ENCODE measurements at regions not wholly inside any gene's neighbourhood (a gene's known extent, or its start where the extent isn't known, plus 50 kb on each side); places are given as distances from the start of the nearest gene placed in this dataset.

DNA sequence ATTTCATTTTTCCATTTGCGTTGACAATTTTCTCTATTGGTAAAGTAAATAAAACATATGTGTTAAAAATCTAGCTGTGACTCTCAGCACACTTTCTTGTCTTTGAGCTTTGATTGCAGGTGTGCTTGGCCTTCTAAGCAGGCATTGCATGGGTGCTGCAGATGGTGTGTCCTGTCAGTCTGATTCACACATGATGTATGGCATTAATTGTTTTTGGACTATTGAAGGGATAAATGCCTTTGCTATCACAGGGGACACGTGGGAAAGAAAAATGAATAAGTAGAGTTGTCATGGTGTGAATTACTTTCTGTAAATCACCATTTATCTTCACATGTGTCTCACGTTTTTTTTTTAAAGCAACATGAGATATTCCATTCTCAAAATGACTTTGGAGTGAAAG is 211.3 kb upstream of the NAV3 start:
- DNase-seq, result no peak

DNA sequence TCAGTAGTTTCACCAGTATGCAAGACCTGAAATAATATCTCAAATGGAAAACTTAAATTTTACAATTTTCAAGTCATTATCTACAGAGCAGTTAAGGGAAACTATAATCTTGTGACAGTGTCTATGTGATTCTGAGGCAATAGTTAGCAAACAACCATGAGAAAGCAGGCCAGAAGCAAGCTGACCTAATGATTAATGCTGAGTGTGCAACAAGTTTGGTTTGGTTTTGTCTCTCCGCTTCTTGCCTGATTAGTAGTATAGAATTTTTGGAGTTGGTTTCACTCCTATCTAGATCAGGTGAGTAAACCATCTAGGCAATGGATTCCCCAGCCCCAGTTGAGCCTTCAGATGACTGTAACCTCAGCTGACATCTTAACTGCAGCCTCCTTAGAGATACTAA is 212.9 kb upstream of the NAV3 start:
- no peak for DNase-seq

DNA sequence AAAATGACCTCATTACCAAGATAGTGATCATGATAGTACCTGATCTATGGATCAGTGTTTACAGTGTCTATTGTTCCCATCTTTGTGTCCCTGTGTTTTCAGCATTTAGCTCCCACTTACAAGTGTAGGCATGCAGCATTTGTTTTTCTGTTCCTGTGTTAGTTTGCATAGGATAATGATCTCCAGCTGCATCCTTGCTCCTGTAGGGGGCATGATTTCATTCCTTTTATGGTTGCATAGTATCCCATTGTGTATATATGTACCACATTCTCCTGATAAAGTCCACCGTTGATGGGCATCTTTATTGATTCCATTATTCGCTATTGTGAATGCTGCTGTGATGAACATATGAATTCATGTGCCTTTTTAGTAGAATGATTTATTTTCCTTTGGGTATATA is 215.4 kb upstream of the NAV3 start:
- DNase-seq, result no peak

DNA sequence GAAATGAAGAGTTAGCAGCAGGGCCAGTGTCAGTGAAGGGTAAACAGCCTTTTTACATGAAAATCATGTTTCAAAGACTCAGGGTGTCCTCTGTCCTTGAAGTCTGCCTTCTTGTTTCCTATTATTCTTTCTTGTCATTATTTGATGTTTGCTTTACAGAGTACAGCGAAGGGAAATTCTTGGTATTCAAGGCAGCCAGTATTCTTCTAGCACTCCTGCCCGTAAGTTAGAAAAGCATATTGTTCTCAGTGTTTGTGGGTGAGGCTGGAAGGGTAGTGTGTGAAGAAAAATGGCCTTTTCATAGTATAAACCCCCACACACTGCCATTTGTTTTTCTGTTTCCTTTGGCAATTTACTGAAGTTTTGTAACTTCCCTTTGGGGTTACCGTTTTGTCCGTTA is 217.3 kb upstream of the NAV3 start:
- no peak for DNase-seq

DNA sequence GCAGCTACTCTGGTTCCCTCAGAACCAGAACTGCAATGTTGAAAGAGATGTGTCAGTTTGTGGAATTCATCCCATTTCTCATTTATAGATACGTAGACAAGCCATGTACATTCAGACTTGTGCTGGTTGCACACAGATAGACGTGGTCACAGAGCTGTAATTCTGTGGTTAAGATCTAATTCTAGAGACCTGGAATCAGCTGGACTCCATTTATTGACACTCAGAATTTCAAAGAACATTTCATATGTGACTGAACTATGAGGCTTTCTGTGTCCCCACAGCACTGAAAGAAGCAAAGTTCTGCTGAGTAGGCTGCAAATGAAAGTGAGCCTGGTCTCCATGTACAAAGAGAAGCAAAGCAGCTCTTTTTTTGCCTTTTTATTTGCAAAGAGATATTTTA is 220.2 kb upstream of the NAV3 start:
- DNase-seq, result no peak

DNA sequence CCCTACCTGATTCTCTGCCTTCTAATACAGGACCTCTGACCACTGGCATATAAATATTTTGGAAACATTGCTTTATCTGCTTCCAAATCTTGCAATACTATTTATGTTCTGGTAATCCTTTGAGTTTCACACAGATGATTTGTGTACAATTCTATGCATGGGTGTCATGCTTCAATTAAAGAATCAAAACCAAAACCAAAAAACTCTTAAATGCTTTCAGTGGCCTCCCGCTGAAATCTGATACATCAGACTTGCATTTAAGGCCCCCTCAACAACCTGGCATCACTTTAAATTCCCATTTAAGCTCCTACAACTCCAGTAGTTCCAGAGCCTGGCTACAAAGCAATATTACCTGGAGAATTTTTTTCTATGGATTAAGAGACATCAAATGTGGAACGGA is 221.7 kb upstream of the NAV3 start:
- DNase-seq, result no peak

DNA sequence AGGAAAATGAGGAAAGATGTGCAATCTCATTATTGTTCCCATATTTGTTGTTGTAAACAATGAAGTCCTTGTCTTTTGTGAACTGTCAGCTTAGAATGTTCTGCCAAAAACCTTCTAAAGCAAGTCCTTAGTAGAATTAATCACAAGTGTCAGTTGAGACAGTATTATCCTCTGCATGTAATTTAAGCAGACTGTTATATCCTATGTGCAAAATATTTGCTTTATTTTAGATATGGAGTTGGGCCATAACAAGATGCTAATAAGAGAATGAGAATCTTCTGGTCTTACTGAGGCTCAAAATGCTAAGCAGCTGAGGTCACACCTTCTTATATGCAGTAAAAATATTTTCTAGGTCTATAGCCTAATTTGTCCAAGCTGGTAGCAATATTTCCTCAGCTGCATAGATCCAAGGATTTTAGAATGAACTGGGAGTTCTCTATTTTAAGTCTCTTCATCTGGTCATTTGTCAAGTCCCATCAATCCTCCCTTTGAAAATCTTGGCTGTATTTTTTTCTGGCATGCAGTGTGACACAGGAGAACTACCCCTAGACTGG is 222.3 kb upstream of the NAV3 start:
- no peak for DNase-seq

DNA sequence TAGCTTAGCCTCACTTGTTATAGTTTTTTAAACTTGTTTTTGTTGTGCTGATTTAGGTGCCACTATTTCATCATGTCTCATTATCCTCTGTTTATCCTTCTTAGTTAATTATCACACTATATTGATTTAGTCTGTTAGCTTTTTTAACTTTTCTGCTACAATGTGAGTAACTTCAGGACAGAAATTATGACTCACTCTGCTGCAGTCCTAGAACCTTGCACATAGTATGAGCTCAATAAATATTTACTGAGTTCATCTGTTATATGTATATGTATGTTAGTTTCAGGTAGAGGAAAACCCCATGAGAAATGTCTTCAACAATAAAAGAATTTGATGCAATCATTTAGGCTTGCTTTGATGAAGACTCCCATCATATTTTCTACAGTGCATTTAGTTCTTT is 224.3 kb upstream of the NAV3 start:
- DNase-seq, result no peak

DNA sequence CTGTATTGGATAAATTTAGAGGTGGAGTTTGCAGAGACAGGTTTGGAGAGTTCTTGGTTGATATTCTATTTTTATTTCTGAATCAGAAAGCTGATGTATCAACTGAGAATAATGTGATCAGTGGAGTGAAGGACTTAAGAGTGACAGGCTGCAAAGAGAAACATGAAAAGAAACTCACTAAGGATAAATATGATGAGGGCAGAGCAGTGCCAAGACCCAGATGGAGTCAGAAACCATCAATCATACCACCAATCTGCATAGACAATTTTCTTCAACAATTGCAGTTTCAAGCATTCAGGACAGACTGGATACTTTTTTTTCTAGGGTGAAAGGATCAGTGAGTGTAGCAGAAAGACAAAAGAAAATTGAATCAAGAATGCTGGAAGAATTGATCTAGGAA is 226.7 kb upstream of the NAV3 start:
- no peak for DNase-seq

DNA sequence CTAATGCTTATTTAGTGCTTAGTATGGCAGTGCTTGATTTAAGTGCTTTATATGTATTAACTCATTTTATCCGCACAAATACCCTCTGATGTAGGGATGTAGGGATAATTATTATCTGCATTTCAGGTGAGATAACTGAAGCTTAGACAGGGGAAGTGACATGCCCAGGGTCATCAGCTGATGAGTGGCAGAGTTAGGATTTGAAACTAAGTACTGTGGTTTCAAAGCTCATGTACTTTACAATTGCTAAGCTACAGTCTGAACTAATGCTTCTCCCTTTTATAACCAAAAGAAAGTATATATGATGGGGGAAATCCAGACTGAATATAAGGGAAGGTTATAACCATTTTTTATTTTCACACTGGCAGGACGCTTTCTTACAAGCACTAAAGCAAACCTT is 229.6 kb upstream of the NAV3 start:
- DNase-seq, result no peak

DNA sequence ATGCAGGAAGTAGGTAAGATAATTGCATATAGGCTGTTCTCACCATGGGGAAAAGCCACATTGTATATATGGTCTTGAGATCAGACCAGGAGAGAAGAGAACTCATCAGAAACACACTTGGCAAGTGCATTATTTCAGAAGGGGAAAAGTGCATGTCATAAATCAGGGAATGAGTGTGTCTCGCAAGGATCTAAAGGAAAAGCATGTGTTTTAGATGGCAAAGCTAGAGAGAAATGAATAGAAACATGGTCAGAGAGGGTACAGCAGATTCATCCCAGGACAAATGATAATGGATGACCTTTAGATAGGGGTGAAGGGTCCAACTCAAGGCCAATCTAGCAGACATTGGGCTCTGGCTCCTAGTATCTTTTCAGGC is 230.2 kb upstream of the NAV3 start:
- DNase-seq, result no peak

DNA sequence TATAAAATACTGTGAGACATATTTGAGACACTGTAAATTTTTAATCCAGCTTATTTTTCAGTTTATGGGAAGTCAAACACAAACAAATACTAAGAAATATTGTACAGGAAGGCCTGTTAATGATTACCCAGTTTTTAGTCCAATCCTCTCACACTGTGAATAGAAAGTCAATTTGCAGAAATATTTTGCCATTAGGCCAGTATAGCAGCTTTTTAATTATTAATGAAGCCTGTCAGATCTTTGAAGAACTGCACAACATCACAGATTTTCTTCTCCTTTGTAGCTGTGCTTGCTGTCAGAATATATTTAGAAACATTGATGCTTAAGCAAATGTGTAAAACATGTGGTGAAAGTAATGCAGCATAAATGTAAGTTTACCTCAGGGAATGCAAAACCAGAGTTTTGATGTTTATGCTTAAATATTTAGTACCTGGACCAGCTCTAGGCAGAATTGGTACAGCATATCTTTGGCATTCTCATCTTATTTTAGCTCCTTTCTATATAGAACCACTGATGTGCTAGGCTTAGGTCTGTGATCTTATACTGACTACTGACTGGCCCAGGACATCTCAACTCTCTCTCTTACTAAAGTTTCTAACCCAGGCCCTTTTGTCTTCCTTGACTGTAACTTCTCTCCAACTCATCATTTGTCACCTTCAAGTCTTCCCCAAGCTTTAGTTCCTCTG is 230.8 kb upstream of the NAV3 start:
- DNase-seq, result no peak

DNA sequence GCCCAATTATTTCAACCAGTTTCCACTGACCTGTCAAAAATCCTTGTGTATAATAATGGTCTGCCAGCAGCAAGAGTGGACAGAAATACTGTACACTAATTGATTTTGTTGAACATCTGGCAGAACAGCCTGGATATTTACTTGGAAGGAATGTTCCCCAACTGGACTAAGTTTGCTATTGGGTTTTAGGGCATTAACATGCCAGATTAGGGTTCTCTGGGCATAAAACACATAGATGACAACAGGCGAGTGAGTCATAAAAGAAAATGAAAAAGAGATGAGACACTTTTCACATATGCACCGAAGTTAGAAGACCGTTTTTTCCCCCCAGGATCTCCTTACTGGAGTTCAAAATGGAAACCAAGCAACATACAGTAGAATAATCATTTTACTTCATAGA is 236.3 kb upstream of the NAV3 start:
- no peak for DNase-seq

DNA sequence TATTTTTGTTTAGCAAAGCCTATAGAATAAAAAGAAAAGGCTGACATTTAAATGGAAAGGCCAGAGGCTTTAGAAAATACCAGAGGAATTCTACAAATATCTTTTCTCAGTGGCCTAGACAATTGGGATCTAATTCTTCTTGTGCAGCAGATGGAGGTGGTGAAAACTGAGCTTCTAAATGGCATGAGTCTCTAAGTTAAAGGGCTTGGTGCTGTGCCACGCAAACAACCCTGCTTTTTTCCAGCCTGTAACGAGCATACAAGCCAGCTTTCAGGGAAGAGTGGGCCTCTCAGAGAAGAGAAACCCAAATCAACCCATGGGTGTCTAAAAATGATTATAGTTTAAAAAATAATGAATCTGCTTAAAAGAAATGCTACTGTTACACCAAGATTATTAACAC is 237.9 kb upstream of the NAV3 start:
- DNase-seq, result no peak

DNA sequence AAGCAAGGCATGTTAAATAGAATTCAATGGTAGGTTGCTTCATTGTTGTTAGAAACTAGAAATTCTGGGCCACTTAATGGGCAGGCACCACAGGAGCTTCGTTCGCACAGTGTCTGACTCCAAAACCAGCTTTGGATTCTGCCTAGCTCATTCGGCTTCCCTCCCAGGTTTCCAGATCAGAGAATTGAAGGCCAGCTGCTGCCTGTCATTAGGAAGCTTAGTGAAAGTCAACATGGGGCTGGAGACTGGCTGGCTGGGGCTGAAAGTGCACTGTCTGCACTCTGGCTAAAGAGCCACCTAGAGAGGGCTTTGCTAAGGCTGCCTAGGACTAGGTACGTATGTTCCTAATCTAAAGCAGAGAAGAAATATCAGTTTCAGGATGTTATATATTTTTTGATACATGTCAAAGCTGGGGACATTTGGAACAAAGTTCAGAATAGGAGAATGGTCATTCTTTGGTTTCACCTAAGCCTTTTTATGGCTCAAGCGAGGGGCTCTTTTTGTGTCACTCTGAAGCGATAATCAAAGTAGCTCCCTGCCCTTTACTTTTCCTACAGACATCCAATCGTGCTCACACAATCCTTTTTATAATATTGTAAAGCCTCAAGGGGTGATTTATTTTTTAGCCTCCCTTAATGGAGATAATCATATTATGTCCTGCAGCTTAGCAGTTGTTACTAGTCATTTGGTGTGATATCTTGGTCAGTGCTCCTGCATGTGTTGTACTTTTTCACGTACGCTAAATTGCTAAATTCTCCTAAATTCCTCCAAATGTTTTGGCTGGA is 238.5 kb upstream of the NAV3 start:
- DNase-seq, result no peak

DNA sequence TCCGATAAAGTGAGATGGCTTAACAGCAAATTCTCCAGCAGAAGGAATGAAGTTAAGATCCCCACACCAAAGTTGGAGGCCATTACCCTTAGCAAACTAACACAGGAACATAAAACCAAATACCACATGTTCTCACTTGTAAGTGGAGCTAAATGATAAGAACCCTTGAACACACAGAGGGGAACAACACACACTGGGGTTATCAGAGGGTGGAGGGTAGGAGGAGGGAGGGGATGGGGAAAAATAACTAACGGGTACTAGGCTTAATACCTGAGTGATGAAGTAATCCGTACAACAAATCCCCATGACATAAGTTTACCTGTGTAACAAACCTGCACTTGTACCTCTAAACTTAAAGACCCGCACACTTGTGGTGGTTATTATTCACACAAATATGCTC is 240.4 kb upstream of the NAV3 start:
- DNase-seq, result no peak

DNA sequence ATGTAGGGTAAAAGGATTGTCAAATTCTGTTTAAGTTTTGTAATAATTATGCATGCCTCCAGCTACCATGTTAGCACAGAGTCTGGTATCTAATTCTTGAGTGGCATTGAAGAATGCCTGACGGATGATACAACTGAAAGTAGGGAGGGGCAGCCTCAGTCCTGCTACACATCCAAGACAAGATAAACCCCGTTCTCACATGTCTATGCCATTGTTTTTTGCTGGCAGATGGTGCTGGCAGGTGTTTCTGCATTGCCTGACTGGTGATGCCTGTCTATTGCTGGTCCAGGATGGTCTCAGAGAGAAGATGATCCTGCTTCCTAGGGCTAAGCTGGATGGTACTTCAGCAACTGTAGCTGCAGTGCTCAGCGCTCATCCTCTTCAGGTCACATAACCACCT is 245.8 kb upstream of the NAV3 start:
- no peak for DNase-seq

DNA sequence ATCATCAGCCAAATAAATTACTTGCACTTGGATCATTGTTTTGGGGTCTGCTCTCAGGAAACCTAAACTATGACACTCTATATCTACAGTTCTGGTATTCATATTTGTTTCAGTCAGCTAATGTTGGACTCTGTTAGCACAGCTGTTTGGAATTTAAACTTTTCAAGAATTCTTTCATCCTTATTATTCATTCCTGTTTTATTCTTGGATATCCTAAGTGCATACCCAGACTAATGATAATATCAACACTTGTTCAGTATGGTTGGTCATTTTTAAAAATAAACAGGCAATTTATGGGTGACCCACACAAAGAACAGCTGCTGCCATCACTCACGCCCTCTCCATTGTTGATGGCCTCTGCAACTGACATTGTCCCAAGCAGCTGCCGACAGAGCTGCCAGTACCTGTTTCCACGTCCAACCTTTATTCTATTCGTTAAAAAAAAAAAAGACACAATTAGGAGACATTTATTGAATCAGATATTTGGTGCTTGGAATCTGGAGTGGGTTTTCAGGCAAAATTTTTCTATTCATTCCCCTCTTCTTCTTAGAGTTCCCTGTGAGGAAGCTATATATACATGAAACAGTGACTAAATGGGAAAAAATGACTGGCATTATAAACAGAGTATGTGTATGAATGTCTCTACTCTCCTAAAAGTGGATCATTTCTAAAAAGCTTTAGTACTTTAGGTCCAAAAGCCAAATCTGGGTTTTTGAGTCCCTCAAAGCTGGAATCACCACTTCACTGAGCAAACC is 252.1 kb upstream of the NAV3 start:
- no peak for DNase-seq

DNA sequence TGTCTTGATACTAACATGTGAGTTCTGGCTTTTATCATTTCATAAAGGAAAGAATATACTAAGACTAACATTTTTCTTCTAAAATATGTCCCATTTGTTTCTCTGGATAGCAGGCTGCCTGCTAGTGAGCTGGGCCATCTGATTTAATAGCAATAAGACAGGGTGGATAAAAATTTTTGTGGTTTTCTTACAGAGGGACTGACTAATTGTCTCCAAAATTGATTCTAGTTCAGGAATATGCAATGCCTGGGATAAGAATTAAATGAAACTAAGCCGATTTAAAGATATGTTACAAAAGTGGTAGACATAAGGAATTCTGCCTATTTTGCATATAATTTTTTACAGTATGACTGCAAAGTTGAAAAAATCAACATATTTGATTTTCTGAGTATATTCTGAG is 252.9 kb upstream of the NAV3 start:
- DNase-seq, result no peak

DNA sequence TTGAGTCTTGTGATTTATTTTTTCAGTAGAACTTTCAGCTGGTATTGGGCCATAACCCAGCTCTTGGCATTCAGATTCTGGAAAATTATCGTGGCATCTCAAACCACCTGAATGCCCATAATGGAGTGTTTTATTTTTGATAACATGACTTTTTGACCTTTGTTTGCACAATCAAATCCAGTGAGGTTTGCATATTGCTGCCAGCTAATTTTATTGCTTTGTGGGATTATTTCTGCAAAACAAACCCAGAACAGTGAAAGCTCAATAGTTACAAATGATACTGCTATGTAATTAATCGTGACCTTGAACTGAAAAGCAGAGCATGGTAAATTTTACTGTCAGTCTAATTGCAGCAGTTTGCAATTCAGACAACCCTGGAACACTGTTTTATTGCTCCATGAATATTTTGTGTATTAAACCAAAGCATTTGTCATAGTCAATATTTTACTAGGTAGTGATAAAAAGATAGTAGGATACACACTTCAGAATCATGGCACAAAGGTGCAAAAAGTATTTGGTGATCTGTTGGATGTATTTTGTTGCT is 255.2 kb upstream of the NAV3 start:
- DNase-seq, result no peak

DNA sequence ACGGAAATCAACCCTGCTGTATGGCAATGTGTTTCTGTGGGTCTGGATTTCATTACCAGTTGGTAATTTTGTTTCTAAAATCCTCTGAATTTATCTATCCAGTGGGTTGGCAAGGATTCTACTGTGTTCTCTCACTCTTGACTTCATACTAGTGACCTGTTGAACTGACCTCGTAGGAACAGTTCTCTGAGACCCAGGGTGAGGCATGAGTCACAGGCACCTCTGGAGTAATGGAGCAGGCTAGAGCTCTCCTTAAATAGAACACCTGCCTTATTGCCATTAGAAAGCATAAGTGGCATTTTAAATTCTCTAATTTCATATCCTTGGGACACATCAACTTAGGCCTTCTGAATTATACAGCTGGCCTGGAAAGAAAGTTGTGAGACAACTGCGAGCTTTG is 258.3 kb upstream of the NAV3 start:
- no peak for DNase-seq

DNA sequence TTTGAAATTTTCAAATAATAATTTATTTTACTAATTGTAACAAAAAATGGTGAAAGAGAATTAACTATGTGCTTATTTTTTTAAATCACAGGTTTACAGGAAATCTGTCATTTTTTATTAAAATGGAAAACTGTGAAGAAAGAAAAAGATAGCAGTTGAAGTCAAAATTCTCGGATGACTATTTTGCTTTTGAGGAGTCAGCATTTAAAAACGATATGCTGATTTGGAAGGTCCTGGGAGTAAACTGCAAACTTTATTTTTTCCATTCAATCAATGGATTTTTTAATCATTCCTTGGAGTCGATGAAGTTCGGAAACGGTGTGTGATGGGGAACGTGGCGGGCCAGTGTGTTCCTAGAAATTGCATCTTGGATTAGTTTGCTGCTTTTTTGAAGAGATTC is 258.9 kb upstream of the NAV3 start:
- DNase-seq, result no peak

DNA sequence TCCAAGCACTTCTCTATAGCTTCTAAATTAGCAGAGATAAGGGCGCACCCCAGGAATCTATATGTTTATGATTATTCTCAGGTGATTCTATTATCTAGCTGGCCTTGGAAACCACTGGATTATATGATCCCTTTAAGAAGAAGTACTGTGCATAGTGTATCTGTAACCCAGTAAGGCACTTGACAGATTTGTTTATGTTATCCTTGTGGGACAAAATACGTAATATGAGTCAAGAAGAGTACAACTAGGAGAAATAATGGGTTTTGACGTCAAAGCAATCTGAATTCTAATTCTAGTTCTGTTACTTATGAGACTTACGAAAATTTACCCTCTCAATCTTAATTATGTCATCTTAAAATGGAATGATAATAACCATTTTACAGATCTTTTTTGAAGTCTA is 259.6 kb upstream of the NAV3 start:
- DNase-seq, result no peak

DNA sequence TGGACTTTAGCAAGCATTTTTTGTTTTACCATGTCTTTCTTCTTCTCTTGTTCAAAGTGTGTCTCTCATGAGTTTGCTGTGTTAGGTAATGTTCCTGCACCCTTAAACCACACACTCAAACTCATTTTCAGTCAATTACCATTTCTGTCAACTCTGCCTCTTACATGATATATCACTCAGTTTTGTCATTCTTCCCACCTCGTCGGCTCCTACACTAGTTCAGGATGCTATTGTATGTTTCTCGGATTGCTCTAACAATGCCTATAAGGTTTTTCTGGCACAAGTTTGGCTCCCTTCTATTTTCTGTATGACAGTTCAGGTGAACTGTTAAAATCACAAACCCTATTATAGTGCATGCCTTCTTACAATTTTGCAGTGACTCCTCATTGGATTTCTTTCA is 260.8 kb upstream of the NAV3 start:
- DNase-seq, result no peak

Measured in AML-193 (cell line).